ENCODE measurements at regions not wholly inside any gene's neighbourhood (a gene's known extent, or its start where the extent isn't known, plus 50 kb on each side); places are given as distances from the start of the nearest gene placed in this dataset.

- TF ChIP-seq CTCF (IDR thresholded peaks at IDR 0.05; ENCODE audit: low read depth, low read length, missing input control): no peak
- TF ChIP-seq SP1 (IDR thresholded peaks at IDR 0.05): no peak
- TF ChIP-seq HNF4A (conservative IDR thresholded peaks at IDR 0.05): no peak
Measured at GRCh38 chr5:135273212-135273611, 125.8 kb downstream of the MACROH2A1 start.

Measured in liver (tissue), 3 donors.